H1 (cell line): ENCODE measurements at regions not wholly inside any gene's neighbourhood (a gene's known extent, or its start where the extent isn't known, plus 50 kb on each side); places are given as distances from the start of the nearest gene placed in this dataset.

Experiments used
- CTCF ChIA-PET: fragments of 300-600 bp; sonication (Branson Sonifier 250); formaldehyde crosslinking; loops from one replicate; lab custom pipeline; 2021; ENCODE audit not compliant: partially characterized antibody; lab: Charles Lee
- POLR2A ChIA-PET: fragments of 300-600 bp; sonication (Branson Sonifier 250); formaldehyde crosslinking; loops from one replicate; lab custom pipeline; 2021; ENCODE audit warnings: inconsistent platforms; ENCODE audit not compliant: partially characterized antibody; lab: Charles Lee
- DNase-seq, 2 experiments: peaks; one replicate each; pipeline versions ENCODE4 v3.0.0 to v3.0.0-alpha.2; 2010 to 2022; ENCODE audit warnings: low spot score in 2 of 2, low read depth in 1 of 2, mixed read lengths in 1 of 2
- FAIRE-seq: peaks from 2 replicates; lab custom pipeline; 2011; peaks lifted over from hg19 to GRCh38; lab: Jason Lieb, UNC
- H2AFZ ChIP-seq: 2 replicates; pipeline ENCODE4 v1.8.1; 2012; ENCODE audit warnings: low read length, inconsistent platforms
- H2AK5ac ChIP-seq: 2 replicates; pipeline ENCODE4 v1.6.1; 2013; ENCODE audit warnings: low read depth, low read length
- H2BK120ac ChIP-seq: replicated peaks from 2 replicates; pipeline ENCODE3; 2013; ENCODE audit warnings: low read depth, low read length, inconsistent platforms
- H2BK12ac ChIP-seq: 2 replicates; pipeline ENCODE4 v1.6.1; 2013; ENCODE audit warnings: low read depth, low read length
- H2BK15ac ChIP-seq: 2 replicates; pipeline ENCODE4 v1.6.1; 2013; ENCODE audit warnings: low read length
- H2BK20ac ChIP-seq: 2 replicates; pipeline ENCODE4 v1.6.1; 2013; ENCODE audit warnings: low read length
- H2BK5ac ChIP-seq: 2 replicates; pipeline ENCODE4 v1.6.1; 2013; ENCODE audit warnings: low read depth, low read length
- H3K14ac ChIP-seq: 2 replicates; pipeline ENCODE4 v1.6.1; 2013; ENCODE audit warnings: inconsistent platforms; ENCODE audit not compliant: insufficient read length
- H3K18ac ChIP-seq: 2 replicates; pipeline ENCODE4 v1.6.1; 2013; ENCODE audit warnings: low read length; ENCODE audit errors: extremely low read depth
- H3K23ac ChIP-seq: 2 replicates; pipeline ENCODE4 v1.6.1; 2013; ENCODE audit warnings: inconsistent platforms; ENCODE audit not compliant: insufficient read length
- H3K23me2 ChIP-seq: 2 replicates; pipeline ENCODE4 v1.6.1; 2013; ENCODE audit warnings: low read depth, low read length
- H3K27ac ChIP-seq: 2 replicates; pipeline ENCODE4 v1.6.1; 2011; ENCODE audit warnings: low read depth, low read length, inconsistent platforms
- H3K27me3 ChIP-seq, 4 experiments: replicated peaks in 1 of 4; 1 replicate in 1 of 4; 2 replicates in 3 of 4; pipeline versions ENCODE4 v1.6.1 to v1.8.1; 2011 to 2013; ENCODE audit warnings: low read length in 3 of 4, mild to moderate bottlenecking in 3 of 4, inconsistent platforms in 2 of 4, mixed read lengths in 2 of 4, moderate library complexity in 1 of 4; ENCODE audit not compliant: control insufficient read depth in 3 of 4, insufficient read depth in 3 of 4; ENCODE audit errors: extremely low read depth in 1 of 4
- H3K36me3 ChIP-seq, 4 experiments: 2 replicates each; pipeline versions ENCODE4 v1.6.1 to v1.8.1; 2011 to 2013; ENCODE audit warnings: mild to moderate bottlenecking in 4 of 4, low read length in 3 of 4, moderate library complexity in 2 of 4, control low read depth in 1 of 4, inconsistent platforms in 1 of 4; ENCODE audit not compliant: insufficient read depth in 4 of 4, control insufficient read depth in 2 of 4
- H3K4ac ChIP-seq: replicated peaks from 2 replicates; pipeline ENCODE3; 2013; ENCODE audit warnings: low read length, low read depth, mixed read lengths, inconsistent platforms; ENCODE audit not compliant: insufficient read length
- H3K4me1 ChIP-seq, 4 experiments: replicated peaks in 1 of 4; 1 replicate in 1 of 4; 2 replicates in 3 of 4; pipeline versions ENCODE4 v1.6.1 to v1.8.1; 2011 to 2013; ENCODE audit warnings: low read length in 3 of 4, inconsistent platforms in 2 of 4, mixed read lengths in 1 of 4; ENCODE audit not compliant: insufficient read depth in 4 of 4, control insufficient read depth in 3 of 4
- H3K4me2 ChIP-seq, 2 experiments: 2 replicates each; pipeline versions ENCODE4 v1.6.1 to v1.8.1; 2011 to 2013; ENCODE audit warnings: low read depth in 2 of 2, low read length in 2 of 2, control low read depth in 1 of 2, inconsistent platforms in 1 of 2, mild to moderate bottlenecking in 1 of 2; ENCODE audit not compliant: insufficient read depth in 1 of 2
- H3K4me3 ChIP-seq, 4 experiments: fragments of 200-600, 300-600 bp in 1 of 4; sonication (generic), shearing (Covaris generic), sonication (Bioruptor Twin) in 1 of 4; 2 replicates each; pipeline versions ENCODE4 v1.5.1 to v1.8.1; 2011 to 2016; ENCODE audit warnings: low read length in 4 of 4, low read depth in 3 of 4, control low read depth in 2 of 4, inconsistent platforms in 2 of 4, mild to moderate bottlenecking in 2 of 4, mixed read lengths in 1 of 4, moderate library complexity in 1 of 4; ENCODE audit not compliant: insufficient read depth in 2 of 4; ENCODE audit errors: extremely low read depth in 1 of 4
- H3K56ac ChIP-seq: replicated peaks from 2 replicates; pipeline ENCODE3; 2013; ENCODE audit warnings: low read depth, mild to moderate bottlenecking, mixed read lengths, low read length, inconsistent platforms; ENCODE audit not compliant: insufficient read length
- H3K79me1 ChIP-seq: 2 replicates; pipeline ENCODE4 v1.6.1; 2013; ENCODE audit warnings: low read depth, low read length, control low read depth
- H3K79me2 ChIP-seq, 2 experiments: 2 replicates each; pipeline versions ENCODE4 v1.6.1 to v1.8.1; 2012 to 2013; ENCODE audit warnings: low read length in 2 of 2, mild to moderate bottlenecking in 2 of 2, inconsistent platforms in 1 of 2; ENCODE audit not compliant: insufficient read depth in 2 of 2, control insufficient read depth in 1 of 2
- H3K9ac ChIP-seq, 4 experiments: replicated peaks in 1 of 4; 1 replicate in 1 of 4; 2 replicates in 3 of 4; pipeline versions ENCODE4 v1.6.1 to v1.8.1; 2011 to 2013; ENCODE audit warnings: low read depth in 3 of 4, low read length in 3 of 4, control low read depth in 2 of 4, mild to moderate bottlenecking in 2 of 4, moderate library complexity in 2 of 4, inconsistent platforms in 1 of 4; ENCODE audit errors: extremely low read depth in 1 of 4
- H3K9me3 ChIP-seq, 2 experiments: 2 replicates each; pipeline versions ENCODE4 v1.6.1 to v1.8.1; 2012 to 2013; ENCODE audit warnings: mild to moderate bottlenecking in 2 of 2, moderate library complexity in 2 of 2, control low read depth in 1 of 2, inconsistent platforms in 1 of 2, low read depth in 1 of 2, low read length in 1 of 2, mixed read lengths in 1 of 2; ENCODE audit not compliant: insufficient read depth in 2 of 2
- H4K20me1 ChIP-seq, 2 experiments: replicated peaks in 1 of 2; 2 replicates each; pipeline versions ENCODE3 to v1.8.1; 2011 to 2013; ENCODE audit warnings: inconsistent platforms in 2 of 2, low read length in 2 of 2, mild to moderate bottlenecking in 1 of 2; ENCODE audit not compliant: insufficient read depth in 2 of 2, control insufficient read depth in 1 of 2
- H4K5ac ChIP-seq: 2 replicates; pipeline ENCODE4 v1.6.1; 2013; ENCODE audit warnings: low read length, low read depth, mixed read lengths, inconsistent platforms; ENCODE audit not compliant: insufficient read length
- H4K8ac ChIP-seq: 2 replicates; pipeline ENCODE4 v1.8.0; 2013; ENCODE audit warnings: mild to moderate bottlenecking, moderate library complexity, low read length, inconsistent platforms; ENCODE audit not compliant: insufficient read depth; ENCODE audit errors: extremely low read depth
- H4K91ac ChIP-seq: replicated peaks from 2 replicates; pipeline ENCODE3; 2013; ENCODE audit warnings: low read length, mixed read lengths, inconsistent platforms; ENCODE audit not compliant: insufficient read length
- NRF1 ChIP-seq: IDR thresholded peaks from 2 replicates; pipeline ENCODE4 v1.6.1; 2011; ENCODE audit warnings: mild to moderate bottlenecking, low read depth, low read length, improper control_type of control experiment
- POLR2AphosphoS5 ChIP-seq: IDR thresholded peaks from 2 replicates; pipeline ENCODE4 v1.6.1; 2011; ENCODE audit warnings: low read depth, low read length
- SP2 ChIP-seq: IDR thresholded peaks from 2 replicates; pipeline ENCODE4 v1.6.1; 2012; ENCODE audit warnings: mild to moderate bottlenecking, low read length, inconsistent platforms
- SRF ChIP-seq: IDR thresholded peaks from 2 replicates; pipeline ENCODE4 v1.6.1; 2011; ENCODE audit warnings: mild to moderate bottlenecking, low read depth, low read length, moderate library complexity
- SUZ12 ChIP-seq: fragments of 200-600 bp; sonication (generic); IDR thresholded peaks from 2 replicates; pipeline ENCODE4 v1.6.1; 2012; ENCODE audit warnings: mild to moderate bottlenecking, inconsistent platforms, low read length, moderate library complexity, mixed read lengths
- YY1 ChIP-seq: IDR thresholded peaks from 2 replicates; pipeline ENCODE4 v1.6.1; 2011; ENCODE audit warnings: low read depth, mild to moderate bottlenecking, low read length
- WGBS, 2 experiments: shearing (Covaris generic) in 1 of 2; methylation state at CpG; one replicate each; pipeline versions ENCODE4 v1.1.6 to v1.1.7; 2013 to 2015; ENCODE audit warnings: low lambda C conversion rate in 2 of 2, mixed read lengths in 2 of 2, inconsistent platforms in 1 of 2, low coverage in 1 of 2, missing lambda C conversion rate in 1 of 2; ENCODE audit not compliant: insufficient replicate concordance in 2 of 2, insufficient coverage in 1 of 2, insufficient read length in 1 of 2; ENCODE audit errors: extremely low coverage in 1 of 2, missing lambda C conversion rate in 1 of 2; 5-methylcytosine and 5-hydroxymethylcytosine counted together
- TF ChIP-seq, protein P1 (sequence below), 3 experiments: IDR thresholded peaks; 1 replicate in 2 of 3; 2 replicates in 1 of 3; pipeline versions ENCODE4 v1.5.1 to v1.6.1; 2011; ENCODE audit warnings: low read length in 3 of 3, mild to moderate bottlenecking in 3 of 3, inconsistent platforms in 2 of 3, low read depth in 1 of 3, moderate library complexity in 1 of 3; ENCODE audit not compliant: insufficient read depth in 1 of 3; ENCODE audit errors: control extremely low read depth in 1 of 3
- TF ChIP-seq, protein P2 (sequence below): IDR thresholded peaks from 2 replicates; pipeline ENCODE4 v1.6.1; 2011; ENCODE audit warnings: low read depth, mild to moderate bottlenecking, low read length; ENCODE audit not compliant: insufficient read depth

DNA sequence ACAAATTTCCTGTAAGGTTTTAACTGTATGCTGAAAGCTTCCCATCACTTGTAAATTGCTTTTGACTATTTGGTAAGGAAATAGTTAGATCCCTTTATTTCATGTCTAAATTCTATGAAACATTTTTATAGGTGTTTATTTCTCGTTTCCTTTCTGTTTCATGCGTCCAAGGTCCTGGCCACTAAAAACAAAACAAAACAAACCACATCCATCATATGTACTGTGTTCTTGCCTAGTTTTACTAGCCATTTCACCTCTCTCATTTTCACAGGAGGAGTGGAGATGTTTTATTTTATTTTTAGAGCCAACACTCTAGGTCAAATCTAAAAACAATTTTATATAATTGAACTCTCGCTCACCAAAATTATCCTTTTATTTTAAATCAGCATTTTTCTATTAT is 375.2 kb upstream of the CTSO start:
- no peak overlapping the region for H3K23ac ChIP-seq
- FAIRE-seq: no peak
- H3K79me1 ChIP-seq: no peaks in the 10 kb centered on the region
- TF ChIP-seq, protein P1, sequence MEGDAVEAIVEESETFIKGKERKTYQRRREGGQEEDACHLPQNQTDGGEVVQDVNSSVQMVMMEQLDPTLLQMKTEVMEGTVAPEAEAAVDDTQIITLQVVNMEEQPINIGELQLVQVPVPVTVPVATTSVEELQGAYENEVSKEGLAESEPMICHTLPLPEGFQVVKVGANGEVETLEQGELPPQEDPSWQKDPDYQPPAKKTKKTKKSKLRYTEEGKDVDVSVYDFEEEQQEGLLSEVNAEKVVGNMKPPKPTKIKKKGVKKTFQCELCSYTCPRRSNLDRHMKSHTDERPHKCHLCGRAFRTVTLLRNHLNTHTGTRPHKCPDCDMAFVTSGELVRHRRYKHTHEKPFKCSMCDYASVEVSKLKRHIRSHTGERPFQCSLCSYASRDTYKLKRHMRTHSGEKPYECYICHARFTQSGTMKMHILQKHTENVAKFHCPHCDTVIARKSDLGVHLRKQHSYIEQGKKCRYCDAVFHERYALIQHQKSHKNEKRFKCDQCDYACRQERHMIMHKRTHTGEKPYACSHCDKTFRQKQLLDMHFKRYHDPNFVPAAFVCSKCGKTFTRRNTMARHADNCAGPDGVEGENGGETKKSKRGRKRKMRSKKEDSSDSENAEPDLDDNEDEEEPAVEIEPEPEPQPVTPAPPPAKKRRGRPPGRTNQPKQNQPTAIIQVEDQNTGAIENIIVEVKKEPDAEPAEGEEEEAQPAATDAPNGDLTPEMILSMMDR (IDR thresholded peaks at IDR 0.05; ENCODE audit: control extremely low read depth in 1 of 3, insufficient read depth in 1 of 3, low read depth in 1 of 3, low read length in 3 of 3): no peak
- TF ChIP-seq SUZ12 (no peak), SP2 (no peak), NRF1 (no peak), POLR2AphosphoS5 (no peak), SRF (no peak), YY1 (no peak)
- TF ChIP-seq, protein P2, sequence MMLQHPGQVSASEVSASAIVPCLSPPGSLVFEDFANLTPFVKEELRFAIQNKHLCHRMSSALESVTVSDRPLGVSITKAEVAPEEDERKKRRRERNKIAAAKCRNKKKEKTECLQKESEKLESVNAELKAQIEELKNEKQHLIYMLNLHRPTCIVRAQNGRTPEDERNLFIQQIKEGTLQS: no peak

More for the DNA sequence above, 375.2 kb upstream of the CTSO start:
- no peak overlapping the region for H3K4ac ChIP-seq
- no peak overlapping the region for H2BK20ac ChIP-seq
- H3K4me1 ChIP-seq: no peaks in the 10 kb centered on the region
- no peak overlapping the region for H3K4me2 ChIP-seq
- no peak for DNase-seq
- H2BK5ac ChIP-seq: no peak overlapping the region
- no peaks in the 10 kb centered on the region for H3K9me3 ChIP-seq
- no peak overlapping the region for H3K14ac ChIP-seq
- H4K20me1 ChIP-seq: no peaks in the 10 kb centered on the region
- no peak overlapping the region for H4K5ac ChIP-seq
- no peaks in the 10 kb centered on the region for H3K36me3 ChIP-seq
- H2BK15ac ChIP-seq: no peak overlapping the region
- no peak overlapping the region for H3K18ac ChIP-seq
- no peak overlapping the region for H3K4me3 ChIP-seq
- no peak overlapping the region for H2BK120ac ChIP-seq
- POLR2A ChIA-PET: no interaction called here
- 98% methylated on average over 3 of the region's 3 CpGs; no CpG with 5 or more reads in 1 of the 2 experiments for WGBS, 2 experiments
- no peak overlapping the region for H3K27ac ChIP-seq
- no peak overlapping the region for H4K8ac ChIP-seq
- H2BK12ac ChIP-seq: no peak overlapping the region
- no peak overlapping the region for H3K9ac ChIP-seq
- no peaks in the 10 kb centered on the region for H3K27me3 ChIP-seq
- no peak overlapping the region for H4K91ac ChIP-seq
- no peaks in the 10 kb centered on the region for H3K79me2 ChIP-seq
- H2AFZ ChIP-seq: no peak overlapping the region
- H3K23me2 ChIP-seq: no peaks in the 10 kb centered on the region
- H2AK5ac ChIP-seq: no peak overlapping the region
- CTCF ChIA-PET: no interaction called here
- H3K56ac ChIP-seq: no peak overlapping the region
